OCI-LY3 (cell line): ENCODE measurements at regions not wholly inside any gene's neighbourhood (a gene's known extent, or its start where the extent isn't known, plus 50 kb on each side); places are given as distances from the start of the nearest gene placed in this dataset.

ENCODE experiments used
- H2AFZ ChIP-seq: fragments of 200-600, 300-600 bp; shearing (Covaris generic); 2 replicates; pipeline ENCODE4 v1.6.0; 2014; ENCODE audit warnings: antibody characterized with exemption, low read depth, low read length
- H3K27ac ChIP-seq: fragments of 200-600, 300-600 bp; sonication (generic); 2 replicates; pipeline ENCODE4 v1.5.1; 2014; ENCODE audit warnings: mild to moderate bottlenecking, low read length, moderate library complexity, mixed read lengths
- H3K27me3 ChIP-seq: fragments of 200-600, 300-600 bp; sonication (generic); 2 replicates; pipeline ENCODE4 v1.6.1; 2014; ENCODE audit warnings: low read depth, low read length, mixed read lengths
- H3K36me3 ChIP-seq: fragments of 200-600, 300-600 bp; sonication (generic); replicated peaks from 2 replicates; pipeline ENCODE3; 2014; ENCODE audit warnings: low read depth, low read length, mixed read lengths
- H3K4me1 ChIP-seq: fragments of 300-600, 200-600 bp; sonication (generic); 2 replicates; pipeline ENCODE4 v1.6.1; 2014; ENCODE audit warnings: low read length, mixed read lengths
- H3K4me2 ChIP-seq: fragments of 200-600, 300-600 bp; sonication (generic); 2 replicates; pipeline ENCODE4 v1.6.1; 2014; ENCODE audit warnings: low read length, mixed read lengths
- H3K4me3 ChIP-seq: fragments of 300-600, 200-600 bp; sonication (generic); 2 replicates; pipeline ENCODE4 v1.5.1; 2014; ENCODE audit warnings: antibody characterized with exemption, mild to moderate bottlenecking, low read length, moderate library complexity
- H3K79me2 ChIP-seq: fragments of 300-600, 200-600 bp; shearing (Covaris generic); 2 replicates; pipeline ENCODE4 v1.6.1; 2014; ENCODE audit warnings: mild to moderate bottlenecking, low read length, mixed read lengths
- H3K9ac ChIP-seq: fragments of 300-600, 200-600 bp; shearing (Covaris generic); 2 replicates; pipeline ENCODE4 v1.6.0; 2014; ENCODE audit warnings: mild to moderate bottlenecking, low read length, moderate library complexity
- H3K9me3 ChIP-seq: fragments of 200-600, 300-600 bp; shearing (Covaris generic); 2 replicates; pipeline ENCODE4 v1.6.1; 2014; ENCODE audit warnings: low read length, mixed read lengths; ENCODE audit not compliant: insufficient read depth
- H4K20me1 ChIP-seq: fragments of 200-600, 300-600 bp; sonication (generic); 2 replicates; pipeline ENCODE4 v1.6.1; 2016; ENCODE audit warnings: low read length, mixed read lengths; ENCODE audit not compliant: insufficient read depth
- EZH2phosphoT487 ChIP-seq: fragments of 200-600 bp; shearing (Covaris generic); IDR thresholded peaks from 2 replicates; pipeline ENCODE4 v1.6.1; 2018; ENCODE audit warnings: antibody characterized with exemption, mixed run types, low read depth
- TF ChIP-seq, protein P1 (sequence below): fragments of 200-600, 300-600 bp; sonication (generic); IDR thresholded peaks from 2 replicates; pipeline ENCODE4 v1.5.1; 2014; ENCODE audit warnings: antibody characterized with exemption, low read length, low read depth

DNA sequence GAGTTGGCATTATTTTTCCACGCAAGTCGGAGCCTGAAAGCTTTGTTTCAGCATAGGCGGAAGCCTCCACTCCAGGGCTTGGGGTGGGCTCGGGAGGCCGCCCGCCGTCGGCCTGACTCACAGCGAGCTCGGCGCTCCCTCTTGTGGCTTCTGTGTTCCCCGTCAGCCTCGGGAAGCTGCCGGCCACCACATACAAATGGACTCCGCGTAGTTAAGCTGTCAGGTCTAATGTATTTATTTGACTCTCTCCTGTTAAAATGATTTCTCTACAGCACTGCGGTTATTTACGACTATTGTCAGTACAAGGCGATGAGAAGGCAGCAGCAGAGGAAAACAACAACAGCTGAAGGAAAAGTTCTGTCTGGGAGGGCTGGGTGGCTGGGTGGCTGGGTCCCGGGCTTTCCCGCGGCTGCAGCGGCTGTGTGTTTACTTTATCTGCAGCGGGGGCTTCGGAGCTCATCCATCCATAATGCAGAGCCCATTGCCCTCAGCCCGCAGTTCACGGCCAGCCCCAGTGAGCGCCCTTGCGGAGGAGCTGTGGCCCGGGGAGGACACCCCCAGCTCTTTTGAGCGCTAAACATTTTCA lies 375.7 kb upstream of the CAMK1G start:
- no peaks in the 10 kb centered on the region for H3K4me1 ChIP-seq
- peak overlapping the region; percentile 36 for H3K4me2 ChIP-seq
- H3K27ac ChIP-seq, result no peak overlapping the region
- H2AFZ ChIP-seq, result peak overlapping the region; percentile 66
- H3K36me3 ChIP-seq, result no peaks in the 10 kb centered on the region
- peaks cover 66% of the 10 kb centered on the region for H3K27me3 ChIP-seq
- TF ChIP-seq EZH2phosphoT487, result no peak
- TF ChIP-seq, protein P1, sequence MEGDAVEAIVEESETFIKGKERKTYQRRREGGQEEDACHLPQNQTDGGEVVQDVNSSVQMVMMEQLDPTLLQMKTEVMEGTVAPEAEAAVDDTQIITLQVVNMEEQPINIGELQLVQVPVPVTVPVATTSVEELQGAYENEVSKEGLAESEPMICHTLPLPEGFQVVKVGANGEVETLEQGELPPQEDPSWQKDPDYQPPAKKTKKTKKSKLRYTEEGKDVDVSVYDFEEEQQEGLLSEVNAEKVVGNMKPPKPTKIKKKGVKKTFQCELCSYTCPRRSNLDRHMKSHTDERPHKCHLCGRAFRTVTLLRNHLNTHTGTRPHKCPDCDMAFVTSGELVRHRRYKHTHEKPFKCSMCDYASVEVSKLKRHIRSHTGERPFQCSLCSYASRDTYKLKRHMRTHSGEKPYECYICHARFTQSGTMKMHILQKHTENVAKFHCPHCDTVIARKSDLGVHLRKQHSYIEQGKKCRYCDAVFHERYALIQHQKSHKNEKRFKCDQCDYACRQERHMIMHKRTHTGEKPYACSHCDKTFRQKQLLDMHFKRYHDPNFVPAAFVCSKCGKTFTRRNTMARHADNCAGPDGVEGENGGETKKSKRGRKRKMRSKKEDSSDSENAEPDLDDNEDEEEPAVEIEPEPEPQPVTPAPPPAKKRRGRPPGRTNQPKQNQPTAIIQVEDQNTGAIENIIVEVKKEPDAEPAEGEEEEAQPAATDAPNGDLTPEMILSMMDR, result peak; percentile 75
- H3K79me2 ChIP-seq, result no peaks in the 10 kb centered on the region
- H3K9me3 ChIP-seq, result no peaks in the 10 kb centered on the region
- no peaks in the 10 kb centered on the region for H4K20me1 ChIP-seq
- peak overlapping the region; percentile 28; the same call in 1 of the 2 replicates for H3K4me3 ChIP-seq
- H3K9ac ChIP-seq, result no peak overlapping the region

DNA sequence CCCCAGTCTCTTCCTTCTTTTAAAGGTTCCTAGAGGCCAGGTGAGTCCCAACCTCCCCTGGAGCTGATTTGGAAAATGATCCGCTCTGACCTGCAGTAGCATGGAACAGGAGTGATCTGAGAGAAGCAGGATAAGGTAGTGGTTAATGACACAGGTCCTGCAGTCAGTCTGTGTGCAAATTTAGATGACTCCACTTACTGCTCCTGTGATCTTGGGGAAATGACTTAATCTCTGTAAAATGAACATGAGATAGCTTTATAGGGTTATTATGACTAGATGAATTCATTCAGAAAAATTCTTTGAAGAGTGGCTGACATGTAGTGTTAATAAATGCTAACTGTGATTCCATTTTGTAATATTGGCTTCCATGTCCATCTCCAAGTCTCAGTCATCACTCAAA lies 374.9 kb upstream of the CAMK1G start:
- Histone ChIP-seq H3K4me3 (no peak overlapping the region), H3K79me2 (no peaks in the 10 kb centered on the region), H3K27me3 (peaks cover 73% of the 10 kb centered on the region), H3K4me1 (no peaks in the 10 kb centered on the region), H3K9me3 (no peaks in the 10 kb centered on the region), H3K36me3 (no peaks in the 10 kb centered on the region), H3K4me2 (no peak overlapping the region), H3K27ac (no peak overlapping the region), H2AFZ (no peak overlapping the region), H3K9ac (no peak overlapping the region), H4K20me1 (no peaks in the 10 kb centered on the region)
- no peak for TF ChIP-seq EZH2phosphoT487
- TF ChIP-seq, protein P1, result no peak

DNA sequence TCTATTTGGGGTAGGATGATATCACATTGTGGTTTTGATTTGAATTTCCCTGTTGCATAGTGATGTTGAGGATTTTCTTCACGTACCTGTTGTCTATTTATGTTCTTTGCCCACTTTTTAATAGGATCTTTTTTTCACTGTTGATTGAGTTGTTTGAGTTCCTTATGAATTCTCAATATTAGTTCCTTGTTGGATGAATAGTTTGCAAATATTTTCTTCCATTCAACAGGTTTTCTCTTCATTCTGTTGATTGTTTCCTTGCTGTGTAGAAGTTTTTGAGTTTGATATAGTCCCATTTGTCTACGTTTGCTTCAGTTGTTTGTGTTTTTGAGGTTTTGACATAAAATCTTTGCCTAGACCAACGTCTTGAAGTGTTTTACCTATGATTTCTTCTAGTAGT lies 369.5 kb upstream of the CAMK1G start:
- Histone ChIP-seq H3K9ac (no peak overlapping the region), H3K79me2 (no peaks in the 10 kb centered on the region), H3K9me3 (no peaks in the 10 kb centered on the region), H4K20me1 (no peaks in the 10 kb centered on the region), H3K36me3 (no peaks in the 10 kb centered on the region), H3K27me3 (peaks cover 44% of the 10 kb centered on the region), H3K4me3 (no peak overlapping the region), H3K4me1 (no peaks in the 10 kb centered on the region), H3K4me2 (no peak overlapping the region), H2AFZ (no peak overlapping the region), H3K27ac (no peak overlapping the region)
- no peak for TF ChIP-seq EZH2phosphoT487
- TF ChIP-seq, protein P1, result no peak

DNA sequence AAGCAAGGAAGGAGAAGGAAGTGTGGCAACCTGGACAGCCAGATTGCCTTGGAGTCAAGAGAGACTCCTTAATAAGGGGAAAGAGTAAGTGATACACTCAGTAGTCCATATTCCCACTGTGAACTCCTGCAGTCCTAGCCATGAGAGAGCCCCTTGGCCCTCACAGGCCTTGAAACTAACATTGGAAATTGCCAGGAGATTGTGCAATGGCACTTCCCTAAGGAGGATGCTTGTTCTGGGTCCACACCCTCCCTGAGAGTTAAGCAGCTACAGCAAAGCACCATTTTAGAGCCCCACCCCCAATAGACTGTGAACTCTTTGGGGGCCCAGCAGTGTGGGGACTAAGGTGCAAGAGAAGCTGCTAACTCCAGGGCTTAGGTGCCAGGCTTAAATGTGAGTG lies 367.7 kb upstream of the CAMK1G start:
- no peaks in the 10 kb centered on the region for H3K79me2 ChIP-seq
- TF ChIP-seq, protein P1, result no peak
- no peak for TF ChIP-seq EZH2phosphoT487

More for the DNA sequence above, 367.7 kb upstream of the CAMK1G start:
- no peak overlapping the region for H3K4me3 ChIP-seq
- no peaks in the 10 kb centered on the region for H3K9me3 ChIP-seq
- no peak overlapping the region for H3K9ac ChIP-seq
- H3K27ac ChIP-seq, result no peak overlapping the region
- H3K27me3 ChIP-seq, result peaks cover 38% of the 10 kb centered on the region
- no peaks in the 10 kb centered on the region for H4K20me1 ChIP-seq
- no peaks in the 10 kb centered on the region for H3K36me3 ChIP-seq
- no peak overlapping the region for H2AFZ ChIP-seq
- no peak overlapping the region for H3K4me2 ChIP-seq
- no peaks in the 10 kb centered on the region for H3K4me1 ChIP-seq
